Stomach smooth muscle (tissue), 2 donors: ENCODE measurements at regions not wholly inside any gene's neighbourhood (a gene's known extent, or its start where the extent isn't known, plus 50 kb on each side); places are given as distances from the start of the nearest gene placed in this dataset.
"Not testable (repeated sequence)": the region's sequence is repeated elsewhere in the genome, so short reads cannot be mapped to it uniquely, and the experiment has no call there.

Source experiments
- H3K27ac ChIP-seq: one replicate; pipeline ENCODE4 v1.7.0; 2013; ENCODE audit warnings: mild to moderate bottlenecking, low read length, inconsistent platforms
- H3K27me3 ChIP-seq, 2 donors: one replicate each; pipeline ENCODE4 v1.7.0; 2013; ENCODE audit warnings: low read length in 2 of 2; ENCODE audit not compliant: insufficient read depth in 2 of 2, control insufficient read depth in 1 of 2
- H3K36me3 ChIP-seq, 2 donors: one replicate each; pipeline ENCODE4 v1.7.0; 2013; ENCODE audit warnings: low read length in 2 of 2; ENCODE audit not compliant: control insufficient read depth in 2 of 2, insufficient read depth in 2 of 2
- H3K4me1 ChIP-seq: one replicate; pipeline ENCODE4 v1.7.0; 2013; ENCODE audit warnings: low read length; ENCODE audit not compliant: control insufficient read depth, insufficient read depth
- H3K4me3 ChIP-seq, 2 donors: one replicate each; pipeline ENCODE4 v1.7.0; 2013; ENCODE audit warnings: low read length in 2 of 2
- H3K9ac ChIP-seq, 2 donors: one replicate each; pipeline ENCODE4 v1.7.0; 2013; ENCODE audit warnings: low read length in 2 of 2, mild to moderate bottlenecking in 1 of 2
- H3K9me3 ChIP-seq, 2 donors: one replicate each; pipeline ENCODE4 v1.7.0; 2013; ENCODE audit warnings: low read length in 2 of 2; ENCODE audit not compliant: control insufficient read depth in 2 of 2
- donor health status: healthy.
- donor health status: Pancreatic carcinoma.

DNA sequence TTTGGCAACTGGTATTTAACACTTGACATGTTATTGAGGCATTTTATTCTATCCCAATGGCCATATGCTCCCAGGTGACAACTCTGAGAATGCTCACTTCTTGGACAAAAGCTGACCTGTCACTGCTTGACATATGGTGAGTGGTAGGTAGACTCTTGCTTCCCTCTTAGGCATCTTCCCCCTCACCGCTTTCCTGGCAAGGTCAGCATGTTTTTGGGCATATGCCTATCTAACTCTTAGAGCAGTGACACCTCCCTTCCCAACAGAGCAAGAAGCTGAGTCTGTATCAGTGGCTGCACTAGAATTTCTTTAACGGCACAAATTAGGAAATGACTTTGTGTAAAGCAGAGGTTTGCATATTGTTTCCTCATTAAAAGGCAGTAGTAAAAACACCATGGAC, 300.7 kb downstream of the OXSM start:
- H3K4me1 ChIP-seq = no peaks in the 10 kb centered on the region
- H3K9ac ChIP-seq = no peak overlapping the region
- no peaks in the 10 kb centered on the region for H3K36me3 ChIP-seq
- H3K9me3 ChIP-seq = peaks cover 0 to 5% of the 10 kb centered on the region in 2 donors
- H3K4me3 ChIP-seq = no peak overlapping the region
- no peak overlapping the region for H3K27ac ChIP-seq
- no peaks in the 10 kb centered on the region for H3K27me3 ChIP-seq

DNA sequence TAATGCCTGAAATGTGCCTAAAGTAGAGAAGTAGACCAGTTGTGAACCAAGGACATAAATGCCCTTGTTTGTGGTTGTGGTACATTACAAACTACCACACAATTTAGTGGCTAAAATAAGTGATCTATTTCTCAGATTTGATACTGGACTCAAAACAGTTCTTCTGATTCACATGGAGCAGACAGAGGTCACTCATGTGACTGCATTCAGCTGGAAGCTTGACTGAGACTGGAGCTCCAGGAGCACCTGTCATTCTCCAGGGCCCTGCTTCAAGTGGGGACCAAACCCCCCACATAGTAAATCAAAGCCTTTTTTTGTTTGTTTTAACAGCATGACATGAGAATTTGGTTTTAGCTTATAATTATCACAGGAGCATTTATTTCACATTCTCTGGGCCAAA, 301.2 kb downstream of the OXSM start:
- Histone ChIP-seq H3K27me3 (no peaks in the 10 kb centered on the region), H3K36me3 (no peaks in the 10 kb centered on the region), H3K27ac (no peak overlapping the region), H3K4me3 (no peak overlapping the region), H3K9ac (no peak overlapping the region), H3K4me1 (no peaks in the 10 kb centered on the region), H3K9me3 (peaks cover 0 to 5% of the 10 kb centered on the region in 2 donors)

DNA sequence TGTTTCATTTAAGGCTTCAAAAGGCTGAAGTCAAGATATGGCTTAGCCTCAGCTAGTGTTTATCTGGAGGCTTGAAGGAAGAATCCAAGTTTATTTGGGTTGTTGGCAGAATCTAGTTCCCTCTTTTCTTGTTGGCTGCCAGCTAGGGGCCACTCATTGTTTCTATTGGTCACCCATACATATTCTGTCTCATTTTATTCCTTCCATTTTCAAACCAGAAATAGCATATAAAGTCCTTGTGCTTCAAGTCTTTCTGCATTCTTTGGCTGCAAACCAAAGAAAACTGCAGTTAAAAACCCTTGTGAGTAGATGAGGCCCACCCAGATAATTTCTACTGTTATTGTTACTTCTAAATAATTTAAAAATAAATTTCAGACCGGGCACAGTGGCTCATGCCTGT, 301.7 kb downstream of the OXSM start:
- H3K9me3 ChIP-seq = peaks cover 0 to 7% of the 10 kb centered on the region in 2 donors
- H3K4me3 ChIP-seq = no peak overlapping the region
- H3K27ac ChIP-seq = no peak overlapping the region
- H3K36me3 ChIP-seq = no peaks in the 10 kb centered on the region
- no peaks in the 10 kb centered on the region for H3K27me3 ChIP-seq
- no peaks in the 10 kb centered on the region for H3K4me1 ChIP-seq
- H3K9ac ChIP-seq = no peak overlapping the region

DNA sequence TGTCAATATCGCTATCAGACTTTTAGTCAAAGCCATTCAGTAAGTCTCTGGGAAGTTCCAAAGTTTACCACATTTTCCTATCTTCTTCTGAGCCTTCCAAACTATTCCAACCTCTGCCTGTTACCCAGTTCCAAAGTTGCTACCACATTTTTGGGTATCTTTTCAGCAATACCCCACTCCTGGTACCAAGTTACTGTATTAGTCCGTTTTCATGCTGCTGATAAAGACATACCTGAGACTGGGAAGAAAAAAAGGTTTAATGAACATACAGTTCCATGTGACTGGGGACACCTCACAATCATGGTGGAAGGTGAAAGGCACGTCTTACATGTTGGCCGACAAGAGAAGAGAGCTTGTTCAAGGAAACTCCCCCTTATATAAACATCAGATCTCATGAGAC, 307.2 kb downstream of the OXSM start:
- H3K4me3 ChIP-seq, H3K4me1 ChIP-seq, H3K27me3 ChIP-seq, H3K9me3 ChIP-seq, H3K36me3 ChIP-seq, H3K9ac ChIP-seq, H3K27ac ChIP-seq: not testable (repeated sequence)

DNA sequence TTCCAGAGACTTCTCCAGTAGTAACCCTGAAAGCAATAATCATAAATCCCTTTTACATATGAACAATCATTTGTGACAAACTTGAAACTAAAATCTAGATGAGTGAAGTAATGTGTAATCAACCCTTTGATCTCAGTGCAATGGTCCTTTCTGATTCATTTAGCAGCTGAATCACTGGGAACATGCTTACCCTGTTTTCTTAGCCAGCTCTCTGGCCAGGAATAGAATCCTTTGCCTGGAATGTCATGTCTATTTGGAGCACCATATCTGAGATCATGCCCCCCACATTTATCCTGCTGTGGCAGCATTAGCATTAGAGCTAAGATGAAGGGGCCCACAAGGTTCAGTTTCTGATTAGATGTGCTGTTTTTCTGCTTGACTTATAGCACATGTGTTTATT, 309.8 kb downstream of the OXSM start:
- Histone ChIP-seq H3K27ac (no peak overlapping the region), H3K4me1 (peaks cover 2% of the 10 kb centered on the region), H3K36me3 (no peaks in the 10 kb centered on the region), H3K9me3 (peaks cover 6% of the 10 kb centered on the region in 2 donors), H3K27me3 (no peaks in the 10 kb centered on the region), H3K9ac (no peak overlapping the region), H3K4me3 (no peak overlapping the region)

DNA sequence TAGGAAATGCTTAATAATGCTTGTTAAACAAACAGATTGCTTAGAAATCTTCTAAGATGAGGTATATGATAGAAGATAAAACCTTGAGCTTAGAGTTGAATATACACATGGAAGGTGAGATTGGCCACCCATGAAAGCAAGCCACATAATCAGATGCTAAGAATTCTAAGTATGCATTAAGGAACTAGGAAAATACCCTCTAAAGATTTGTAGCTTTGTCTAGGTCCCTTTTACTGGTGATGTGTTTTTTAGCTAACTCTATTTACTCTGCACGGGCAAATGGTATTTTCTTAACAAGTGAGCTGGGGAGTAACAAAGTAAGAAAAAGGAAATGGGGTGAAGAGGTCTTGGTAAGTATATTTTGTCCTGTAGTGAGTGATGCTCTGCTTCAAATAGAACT, 310.3 kb downstream of the OXSM start:
- H3K36me3 ChIP-seq = no peaks in the 10 kb centered on the region
- H3K4me3 ChIP-seq = no peak overlapping the region
- no peaks in the 10 kb centered on the region for H3K27me3 ChIP-seq
- no peak overlapping the region for H3K27ac ChIP-seq
- H3K9me3 ChIP-seq = peaks cover 6% of the 10 kb centered on the region in 2 donors
- H3K4me1 ChIP-seq = peaks cover 2% of the 10 kb centered on the region
- H3K9ac ChIP-seq = no peak overlapping the region

DNA sequence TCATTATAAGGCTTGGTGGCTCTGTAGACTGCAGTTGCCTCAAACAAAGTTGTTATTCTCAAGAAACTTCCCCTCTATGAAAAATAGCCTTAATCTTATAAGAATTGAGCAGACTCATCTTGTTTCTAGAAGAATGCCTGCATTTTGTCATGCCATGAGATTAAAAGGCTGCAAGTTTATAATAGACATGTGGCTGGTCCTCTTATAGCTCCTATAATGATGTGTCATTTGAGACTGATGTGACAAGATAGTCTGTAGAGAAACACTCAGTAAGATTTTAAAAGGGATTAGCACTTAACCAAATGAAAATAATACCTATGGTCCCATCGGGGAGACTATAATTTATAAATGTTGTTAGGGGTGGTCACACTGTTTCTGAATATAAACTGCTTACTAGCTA, 312.5 kb downstream of the OXSM start:
- no peak overlapping the region for H3K27ac ChIP-seq
- H3K9ac ChIP-seq = no peak overlapping the region
- peaks cover 4 to 6% of the 10 kb centered on the region in 2 donors for H3K9me3 ChIP-seq
- H3K36me3 ChIP-seq = no peaks in the 10 kb centered on the region
- H3K4me3 ChIP-seq = no peak overlapping the region
- no peaks in the 10 kb centered on the region for H3K27me3 ChIP-seq
- H3K4me1 ChIP-seq = peaks cover 7% of the 10 kb centered on the region

DNA sequence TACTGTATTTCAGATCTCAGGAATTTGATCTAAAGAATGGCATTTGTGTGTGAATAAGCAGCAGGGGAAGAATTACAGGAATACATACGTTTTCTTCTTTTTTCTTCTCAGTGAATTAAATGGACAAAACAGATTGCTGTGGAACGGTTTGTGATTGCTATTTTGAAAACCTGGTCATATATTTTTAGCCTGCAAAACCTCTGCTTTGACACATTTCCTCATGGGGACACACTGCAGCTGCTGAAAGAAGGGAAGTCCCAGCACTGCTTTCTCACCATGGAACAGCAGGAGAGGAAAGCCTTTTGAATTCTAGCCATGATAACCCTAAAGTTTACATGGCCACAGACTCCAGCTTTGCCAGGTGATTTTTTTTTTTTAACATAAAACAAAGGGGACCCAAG, 315.0 kb downstream of the OXSM start:
- H3K36me3 ChIP-seq = no peaks in the 10 kb centered on the region
- no peak overlapping the region for H3K4me3 ChIP-seq
- peaks cover 4 to 6% of the 10 kb centered on the region in 2 donors for H3K9me3 ChIP-seq
- H3K4me1 ChIP-seq = peaks cover 7% of the 10 kb centered on the region
- no peaks in the 10 kb centered on the region for H3K27me3 ChIP-seq
- H3K9ac ChIP-seq = no peak overlapping the region
- no peak overlapping the region for H3K27ac ChIP-seq

DNA sequence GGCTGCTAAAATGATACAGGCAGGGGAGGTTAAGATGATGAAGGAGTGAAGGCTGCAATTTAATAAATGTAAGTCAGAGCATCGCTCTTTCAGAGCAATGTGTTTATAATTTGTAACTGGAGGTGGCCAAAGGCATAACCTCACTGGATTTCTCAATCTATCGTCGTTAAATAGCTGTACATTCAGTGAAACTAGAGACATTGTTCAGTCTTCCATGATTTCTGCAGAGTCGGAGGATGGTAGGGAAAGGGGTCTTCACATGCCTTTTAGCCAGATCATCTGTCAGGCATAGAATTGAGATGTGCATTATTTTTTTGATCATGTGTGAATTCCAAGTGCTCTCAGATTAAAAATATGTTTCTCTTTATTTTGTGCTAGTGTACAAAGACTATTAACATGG, 315.4 kb downstream of the OXSM start:
- H3K9ac ChIP-seq = no peak overlapping the region
- no peaks in the 10 kb centered on the region for H3K27me3 ChIP-seq
- H3K27ac ChIP-seq = no peak overlapping the region
- peaks cover 7% of the 10 kb centered on the region for H3K4me1 ChIP-seq
- H3K4me3 ChIP-seq = no peak overlapping the region
- peaks cover 4 to 6% of the 10 kb centered on the region in 2 donors for H3K9me3 ChIP-seq
- no peaks in the 10 kb centered on the region for H3K36me3 ChIP-seq

DNA sequence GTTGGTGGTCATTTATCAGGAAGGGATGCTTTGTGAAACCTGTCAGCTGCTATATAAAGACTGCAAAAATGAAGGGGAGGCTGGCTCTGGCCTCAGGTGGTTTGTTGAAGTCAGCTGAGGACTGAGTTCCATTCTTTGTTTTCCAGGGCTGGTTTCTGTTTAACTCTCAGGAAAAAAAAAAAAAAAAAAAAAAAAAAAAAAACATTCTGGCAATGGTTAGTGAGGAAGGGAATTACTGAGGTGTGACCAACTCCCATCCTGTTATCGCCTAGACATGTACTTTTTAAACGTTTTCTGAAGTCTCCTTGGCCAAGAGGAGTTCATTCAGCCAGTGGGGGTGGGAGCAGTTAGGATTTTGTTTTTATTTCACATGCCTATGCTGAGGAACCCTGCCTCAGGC, 316.3 kb downstream of the OXSM start:
- Histone ChIP-seq H3K9ac (no peak overlapping the region), H3K27me3 (no peaks in the 10 kb centered on the region), H3K4me1 (peaks cover 7% of the 10 kb centered on the region), H3K9me3 (peaks cover 4 to 5% of the 10 kb centered on the region in 2 donors), H3K4me3 (no peak overlapping the region), H3K27ac (no peak overlapping the region), H3K36me3 (no peaks in the 10 kb centered on the region)

DNA sequence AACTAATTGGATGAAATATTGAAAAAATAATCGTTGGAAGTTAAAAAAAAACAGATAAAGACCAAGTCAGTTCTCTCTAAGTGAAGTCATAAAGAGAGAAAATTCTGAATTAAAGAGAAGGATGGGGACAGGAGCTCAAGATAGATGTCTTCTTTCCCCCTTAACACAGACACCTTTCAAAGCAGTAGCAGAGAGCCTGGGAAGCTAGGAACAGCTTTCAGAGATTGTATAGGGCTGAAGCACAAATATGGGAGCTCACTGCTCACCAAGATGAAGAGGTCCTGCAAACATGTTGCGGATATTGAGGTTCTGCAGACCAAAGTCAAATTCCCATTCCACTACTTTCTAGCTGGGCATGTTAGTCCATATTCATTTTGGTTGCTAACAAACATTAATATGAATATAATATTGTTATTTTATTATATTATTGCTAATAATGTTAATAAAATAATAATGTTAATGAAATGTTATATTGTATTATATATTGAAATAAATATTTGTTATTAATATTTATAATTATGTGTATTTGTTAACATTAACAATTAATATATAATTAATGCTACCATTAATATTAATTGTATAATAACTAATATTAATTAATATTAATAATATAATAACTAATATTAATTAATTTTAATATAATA, 319.1 kb downstream of the OXSM start:
- Histone ChIP-seq H3K4me1 (peaks cover 7% of the 10 kb centered on the region), H3K36me3 (no peaks in the 10 kb centered on the region), H3K4me3 (no peak overlapping the region), H3K27me3 (no peaks in the 10 kb centered on the region), H3K27ac (no peak overlapping the region), H3K9me3 (no peaks in the 10 kb centered on the region), H3K9ac (no peak overlapping the region)
